H1 (cell line): ENCODE measurements at regions not wholly inside any gene's neighbourhood (a gene's known extent, or its start where the extent isn't known, plus 50 kb on each side); places are given as distances from the start of the nearest gene placed in this dataset.

Experiments used
- BCL11A ChIP-seq, 2 experiments: IDR thresholded peaks; one replicate each; pipeline ENCODE4 v1.6.1; 2011; ENCODE audit warnings: low read depth in 2 of 2, low read length in 2 of 2, mild to moderate bottlenecking in 2 of 2
- CBX8 ChIP-seq: fragments of 300-800, 300-1000 bp; sonication (generic); IDR thresholded peaks from 2 replicates; pipeline ENCODE4 v1.7.1; 2016; ENCODE audit warnings: low read depth, low read length, borderline replicate concordance
- JUN ChIP-seq: IDR thresholded peaks from 2 replicates; pipeline ENCODE4 v1.6.1; 2011; ENCODE audit warnings: low read depth, mild to moderate bottlenecking, improper control_type of control experiment, low read length
- KDM4A ChIP-seq: IDR thresholded peaks from one replicate; pipeline ENCODE4 v1.7.1; 2012; ENCODE audit warnings: low read depth, mild to moderate bottlenecking, moderate library complexity, low read length, inconsistent platforms; ENCODE audit not compliant: severe bottlenecking
- POLR2A ChIP-seq, 2 experiments: IDR thresholded peaks; 1 replicate in 1 of 2; 2 replicates in 1 of 2; pipeline ENCODE4 v1.6.1; 2011; ENCODE audit warnings: low read depth in 2 of 2, low read length in 2 of 2, mild to moderate bottlenecking in 2 of 2; ENCODE audit errors: control extremely low read depth in 1 of 2
- SP2 ChIP-seq: IDR thresholded peaks from 2 replicates; pipeline ENCODE4 v1.6.1; 2012; ENCODE audit warnings: mild to moderate bottlenecking, low read length, inconsistent platforms
- SRF ChIP-seq: IDR thresholded peaks from 2 replicates; pipeline ENCODE4 v1.6.1; 2011; ENCODE audit warnings: mild to moderate bottlenecking, low read depth, low read length, moderate library complexity
- TCF12 ChIP-seq: IDR thresholded peaks from 2 replicates; pipeline ENCODE4 v1.6.1; 2011; ENCODE audit warnings: low read depth, mild to moderate bottlenecking, low read length
- YY1 ChIP-seq: IDR thresholded peaks from 2 replicates; pipeline ENCODE4 v1.6.1; 2011; ENCODE audit warnings: low read depth, mild to moderate bottlenecking, low read length
- TF ChIP-seq, protein P1 (sequence below): fragments of 300-600 bp; sonication (generic); IDR thresholded peaks from 2 replicates; pipeline ENCODE4 v1.7.1; 2012; ENCODE audit warnings: low read length, moderate library complexity, mild to moderate bottlenecking, inconsistent platforms; ENCODE audit not compliant: insufficient replicate concordance
- TF ChIP-seq, protein P2 (sequence below), 3 experiments: IDR thresholded peaks; 1 replicate in 2 of 3; 2 replicates in 1 of 3; pipeline versions ENCODE4 v1.5.1 to v1.6.1; 2011; ENCODE audit warnings: low read length in 3 of 3, mild to moderate bottlenecking in 3 of 3, inconsistent platforms in 2 of 3, low read depth in 1 of 3, moderate library complexity in 1 of 3; ENCODE audit not compliant: insufficient read depth in 1 of 3; ENCODE audit errors: control extremely low read depth in 1 of 3

DNA sequence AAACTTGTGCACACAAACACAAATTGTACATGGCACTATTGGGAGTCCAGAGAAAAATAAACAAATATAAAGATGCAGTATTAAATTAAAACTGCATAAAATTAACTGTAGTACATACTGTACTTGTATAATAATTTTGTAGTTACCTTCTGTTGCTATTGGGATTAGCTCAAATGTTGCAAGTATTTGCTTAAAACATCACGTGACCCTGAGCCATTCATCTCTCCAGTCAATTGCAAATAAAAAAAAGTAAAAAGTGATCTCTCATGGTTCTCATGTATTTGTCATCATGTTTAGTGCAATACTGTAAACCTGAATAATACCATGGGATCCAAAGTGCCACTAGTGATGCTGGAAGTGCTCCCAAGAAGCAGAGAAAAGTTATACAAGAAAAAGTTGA, 88.1 kb upstream of the NAV3 start (continued):
- TF ChIP-seq, protein P1, sequence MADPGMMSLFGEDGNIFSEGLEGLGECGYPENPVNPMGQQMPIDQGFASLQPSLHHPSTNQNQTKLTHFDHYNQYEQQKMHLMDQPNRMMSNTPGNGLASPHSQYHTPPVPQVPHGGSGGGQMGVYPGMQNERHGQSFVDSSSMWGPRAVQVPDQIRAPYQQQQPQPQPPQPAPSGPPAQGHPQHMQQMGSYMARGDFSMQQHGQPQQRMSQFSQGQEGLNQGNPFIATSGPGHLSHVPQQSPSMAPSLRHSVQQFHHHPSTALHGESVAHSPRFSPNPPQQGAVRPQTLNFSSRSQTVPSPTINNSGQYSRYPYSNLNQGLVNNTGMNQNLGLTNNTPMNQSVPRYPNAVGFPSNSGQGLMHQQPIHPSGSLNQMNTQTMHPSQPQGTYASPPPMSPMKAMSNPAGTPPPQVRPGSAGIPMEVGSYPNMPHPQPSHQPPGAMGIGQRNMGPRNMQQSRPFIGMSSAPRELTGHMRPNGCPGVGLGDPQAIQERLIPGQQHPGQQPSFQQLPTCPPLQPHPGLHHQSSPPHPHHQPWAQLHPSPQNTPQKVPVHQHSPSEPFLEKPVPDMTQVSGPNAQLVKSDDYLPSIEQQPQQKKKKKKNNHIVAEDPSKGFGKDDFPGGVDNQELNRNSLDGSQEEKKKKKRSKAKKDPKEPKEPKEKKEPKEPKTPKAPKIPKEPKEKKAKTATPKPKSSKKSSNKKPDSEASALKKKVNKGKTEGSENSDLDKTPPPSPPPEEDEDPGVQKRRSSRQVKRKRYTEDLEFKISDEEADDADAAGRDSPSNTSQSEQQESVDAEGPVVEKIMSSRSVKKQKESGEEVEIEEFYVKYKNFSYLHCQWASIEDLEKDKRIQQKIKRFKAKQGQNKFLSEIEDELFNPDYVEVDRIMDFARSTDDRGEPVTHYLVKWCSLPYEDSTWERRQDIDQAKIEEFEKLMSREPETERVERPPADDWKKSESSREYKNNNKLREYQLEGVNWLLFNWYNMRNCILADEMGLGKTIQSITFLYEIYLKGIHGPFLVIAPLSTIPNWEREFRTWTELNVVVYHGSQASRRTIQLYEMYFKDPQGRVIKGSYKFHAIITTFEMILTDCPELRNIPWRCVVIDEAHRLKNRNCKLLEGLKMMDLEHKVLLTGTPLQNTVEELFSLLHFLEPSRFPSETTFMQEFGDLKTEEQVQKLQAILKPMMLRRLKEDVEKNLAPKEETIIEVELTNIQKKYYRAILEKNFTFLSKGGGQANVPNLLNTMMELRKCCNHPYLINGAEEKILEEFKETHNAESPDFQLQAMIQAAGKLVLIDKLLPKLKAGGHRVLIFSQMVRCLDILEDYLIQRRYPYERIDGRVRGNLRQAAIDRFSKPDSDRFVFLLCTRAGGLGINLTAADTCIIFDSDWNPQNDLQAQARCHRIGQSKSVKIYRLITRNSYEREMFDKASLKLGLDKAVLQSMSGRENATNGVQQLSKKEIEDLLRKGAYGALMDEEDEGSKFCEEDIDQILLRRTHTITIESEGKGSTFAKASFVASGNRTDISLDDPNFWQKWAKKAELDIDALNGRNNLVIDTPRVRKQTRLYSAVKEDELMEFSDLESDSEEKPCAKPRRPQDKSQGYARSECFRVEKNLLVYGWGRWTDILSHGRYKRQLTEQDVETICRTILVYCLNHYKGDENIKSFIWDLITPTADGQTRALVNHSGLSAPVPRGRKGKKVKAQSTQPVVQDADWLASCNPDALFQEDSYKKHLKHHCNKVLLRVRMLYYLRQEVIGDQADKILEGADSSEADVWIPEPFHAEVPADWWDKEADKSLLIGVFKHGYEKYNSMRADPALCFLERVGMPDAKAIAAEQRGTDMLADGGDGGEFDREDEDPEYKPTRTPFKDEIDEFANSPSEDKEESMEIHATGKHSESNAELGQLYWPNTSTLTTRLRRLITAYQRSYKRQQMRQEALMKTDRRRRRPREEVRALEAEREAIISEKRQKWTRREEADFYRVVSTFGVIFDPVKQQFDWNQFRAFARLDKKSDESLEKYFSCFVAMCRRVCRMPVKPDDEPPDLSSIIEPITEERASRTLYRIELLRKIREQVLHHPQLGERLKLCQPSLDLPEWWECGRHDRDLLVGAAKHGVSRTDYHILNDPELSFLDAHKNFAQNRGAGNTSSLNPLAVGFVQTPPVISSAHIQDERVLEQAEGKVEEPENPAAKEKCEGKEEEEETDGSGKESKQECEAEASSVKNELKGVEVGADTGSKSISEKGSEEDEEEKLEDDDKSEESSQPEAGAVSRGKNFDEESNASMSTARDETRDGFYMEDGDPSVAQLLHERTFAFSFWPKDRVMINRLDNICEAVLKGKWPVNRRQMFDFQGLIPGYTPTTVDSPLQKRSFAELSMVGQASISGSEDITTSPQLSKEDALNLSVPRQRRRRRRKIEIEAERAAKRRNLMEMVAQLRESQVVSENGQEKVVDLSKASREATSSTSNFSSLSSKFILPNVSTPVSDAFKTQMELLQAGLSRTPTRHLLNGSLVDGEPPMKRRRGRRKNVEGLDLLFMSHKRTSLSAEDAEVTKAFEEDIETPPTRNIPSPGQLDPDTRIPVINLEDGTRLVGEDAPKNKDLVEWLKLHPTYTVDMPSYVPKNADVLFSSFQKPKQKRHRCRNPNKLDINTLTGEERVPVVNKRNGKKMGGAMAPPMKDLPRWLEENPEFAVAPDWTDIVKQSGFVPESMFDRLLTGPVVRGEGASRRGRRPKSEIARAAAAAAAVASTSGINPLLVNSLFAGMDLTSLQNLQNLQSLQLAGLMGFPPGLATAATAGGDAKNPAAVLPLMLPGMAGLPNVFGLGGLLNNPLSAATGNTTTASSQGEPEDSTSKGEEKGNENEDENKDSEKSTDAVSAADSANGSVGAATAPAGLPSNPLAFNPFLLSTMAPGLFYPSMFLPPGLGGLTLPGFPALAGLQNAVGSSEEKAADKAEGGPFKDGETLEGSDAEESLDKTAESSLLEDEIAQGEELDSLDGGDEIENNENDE, result no peak
- TF ChIP-seq JUN (no peak), POLR2A (IDR thresholded peaks at IDR 0.05; ENCODE audit: control extremely low read depth in 1 of 2, low read depth in 2 of 2, low read length in 2 of 2) (no peak), BCL11A (IDR thresholded peaks at IDR 0.05; ENCODE audit: low read depth in 2 of 2, low read length in 2 of 2) (no peak), TCF12 (no peak), YY1 (no peak), SRF (no peak), KDM4A (no peak), CBX8 (no peak), SP2 (no peak)
- TF ChIP-seq, protein P2, sequence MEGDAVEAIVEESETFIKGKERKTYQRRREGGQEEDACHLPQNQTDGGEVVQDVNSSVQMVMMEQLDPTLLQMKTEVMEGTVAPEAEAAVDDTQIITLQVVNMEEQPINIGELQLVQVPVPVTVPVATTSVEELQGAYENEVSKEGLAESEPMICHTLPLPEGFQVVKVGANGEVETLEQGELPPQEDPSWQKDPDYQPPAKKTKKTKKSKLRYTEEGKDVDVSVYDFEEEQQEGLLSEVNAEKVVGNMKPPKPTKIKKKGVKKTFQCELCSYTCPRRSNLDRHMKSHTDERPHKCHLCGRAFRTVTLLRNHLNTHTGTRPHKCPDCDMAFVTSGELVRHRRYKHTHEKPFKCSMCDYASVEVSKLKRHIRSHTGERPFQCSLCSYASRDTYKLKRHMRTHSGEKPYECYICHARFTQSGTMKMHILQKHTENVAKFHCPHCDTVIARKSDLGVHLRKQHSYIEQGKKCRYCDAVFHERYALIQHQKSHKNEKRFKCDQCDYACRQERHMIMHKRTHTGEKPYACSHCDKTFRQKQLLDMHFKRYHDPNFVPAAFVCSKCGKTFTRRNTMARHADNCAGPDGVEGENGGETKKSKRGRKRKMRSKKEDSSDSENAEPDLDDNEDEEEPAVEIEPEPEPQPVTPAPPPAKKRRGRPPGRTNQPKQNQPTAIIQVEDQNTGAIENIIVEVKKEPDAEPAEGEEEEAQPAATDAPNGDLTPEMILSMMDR (IDR thresholded peaks at IDR 0.05; ENCODE audit: control extremely low read depth in 1 of 3, insufficient read depth in 1 of 3, low read depth in 1 of 3, low read length in 3 of 3), result no peak
